CD8-positive, alpha-beta memory T cell (primary cell): ENCODE measurements at regions not wholly inside any gene's neighbourhood (a gene's known extent, or its start where the extent isn't known, plus 50 kb on each side); places are given as distances from the start of the nearest gene placed in this dataset.

ENCODE experiments used
- CTCF ChIA-PET: fragments of 350-600 bp; sonication (Branson Sonifier 250); formaldehyde crosslinking; loops from one replicate; lab custom pipeline; 2021; ENCODE audit warnings: antibody characterized with exemption; lab: Charles Lee
- POLR2A ChIA-PET: fragments of 350-600 bp; sonication (Branson Sonifier 250); formaldehyde crosslinking; loops from one replicate; lab custom pipeline; 2021; ENCODE audit warnings: antibody characterized with exemption; lab: Charles Lee
- DNase-seq, 5 donors: peaks; one replicate each; pipeline versions ENCODE4 v3.0.0 to v3.0.0-alpha.2; 2020 to 2022; ENCODE audit warnings: mixed read lengths in 1 of 5
- H3K27ac ChIP-seq: one replicate; pipeline ENCODE4 v1.7.0; 2013; ENCODE audit warnings: low read depth, mild to moderate bottlenecking, low read length, moderate library complexity
- H3K27me3 ChIP-seq: 2 replicates; pipeline ENCODE4 v1.7.0; 2013; ENCODE audit warnings: low read length, mild to moderate bottlenecking; ENCODE audit not compliant: insufficient read depth, poor library complexity, severe bottlenecking
- H3K36me3 ChIP-seq: 2 replicates; pipeline ENCODE4 v1.7.0; 2013; ENCODE audit warnings: mild to moderate bottlenecking, low read length, moderate library complexity; ENCODE audit not compliant: insufficient read depth
- H3K4me1 ChIP-seq: 2 replicates; pipeline ENCODE4 v1.7.0; 2013; ENCODE audit warnings: mild to moderate bottlenecking, low read length, moderate library complexity; ENCODE audit not compliant: insufficient read depth
- H3K4me3 ChIP-seq: 2 replicates; pipeline ENCODE4 v1.7.0; 2013; ENCODE audit warnings: mild to moderate bottlenecking, low read length
- H3K9me3 ChIP-seq: 2 replicates; pipeline ENCODE4 v1.7.0; 2013; ENCODE audit warnings: mild to moderate bottlenecking, low read length
- H3K27ac Mint-ChIP-seq, 8 donors: one replicate each; pipeline ENCODE4 v1.8.0; 2020 to 2021; ENCODE audit warnings: mixed read lengths in 8 of 8, mild to moderate bottlenecking in 6 of 8, inconsistent platforms in 3 of 8, moderate library complexity in 3 of 8
- H3K27me3 Mint-ChIP-seq, 2 donors: one replicate each; pipeline ENCODE4 v1.8.0; 2020 to 2021; ENCODE audit warnings: mixed read lengths in 2 of 2, mild to moderate bottlenecking in 1 of 2, moderate library complexity in 1 of 2
- H3K36me3 Mint-ChIP-seq, 3 donors: one replicate each; pipeline ENCODE4 v1.8.0; 2020 to 2021; ENCODE audit warnings: mixed read lengths in 3 of 3, inconsistent platforms in 1 of 3, mild to moderate bottlenecking in 1 of 3
- H3K4me1 Mint-ChIP-seq, 3 donors: one replicate each; pipeline ENCODE4 v1.8.0; 2020 to 2021; ENCODE audit warnings: mixed read lengths in 3 of 3, inconsistent platforms in 1 of 3, mild to moderate bottlenecking in 1 of 3
- H3K4me3 Mint-ChIP-seq, 7 donors: one replicate each; pipeline ENCODE4 v1.8.0; 2020 to 2021; ENCODE audit warnings: mixed read lengths in 7 of 7, mild to moderate bottlenecking in 6 of 7, moderate library complexity in 4 of 7, inconsistent platforms in 2 of 7
- H3K9me3 Mint-ChIP-seq, 5 donors: one replicate each; pipeline ENCODE4 v1.8.0; 2020 to 2022; ENCODE audit warnings: mixed read lengths in 5 of 5, mild to moderate bottlenecking in 3 of 5, moderate library complexity in 2 of 5, inconsistent platforms in 1 of 5

- Mint-ChIP-seq H3K9me3 (peaks cover 0 to 7% (median 2%) of the 10 kb centered on the region in 5 donors), H3K36me3 (peaks cover 0 to 29% (median 2%) of the 10 kb centered on the region in 3 donors), H3K27ac (no peak overlapping the region), H3K4me3 (no peak overlapping the region), H3K4me1 (peaks cover 21 to 36% (median 31%) of the 10 kb centered on the region in 3 donors), H3K27me3 (no peaks in the 10 kb centered on the region)
- H3K27ac ChIP-seq, result no peak overlapping the region
- DNase-seq, result no peak
- ChIA-PET POLR2A (no interaction called here), CTCF (interaction anchor here (1.3 to 1.4 kb wide), 2 partner anchors 36 to 37 kb away, joined by 4 read pairs; no protein-coding TSS in a partner anchor)
- H3K36me3 ChIP-seq, result no peaks in the 10 kb centered on the region
- no peaks in the 10 kb centered on the region for H3K9me3 ChIP-seq
- H3K27me3 ChIP-seq, result no peaks in the 10 kb centered on the region
- peaks cover 6% of the 10 kb centered on the region for H3K4me1 ChIP-seq
- H3K4me3 ChIP-seq, result no peak overlapping the region
Measured at GRCh38 chr6:137378090-137378369, 116.2 kb downstream of the OLIG3 start.

DNA sequence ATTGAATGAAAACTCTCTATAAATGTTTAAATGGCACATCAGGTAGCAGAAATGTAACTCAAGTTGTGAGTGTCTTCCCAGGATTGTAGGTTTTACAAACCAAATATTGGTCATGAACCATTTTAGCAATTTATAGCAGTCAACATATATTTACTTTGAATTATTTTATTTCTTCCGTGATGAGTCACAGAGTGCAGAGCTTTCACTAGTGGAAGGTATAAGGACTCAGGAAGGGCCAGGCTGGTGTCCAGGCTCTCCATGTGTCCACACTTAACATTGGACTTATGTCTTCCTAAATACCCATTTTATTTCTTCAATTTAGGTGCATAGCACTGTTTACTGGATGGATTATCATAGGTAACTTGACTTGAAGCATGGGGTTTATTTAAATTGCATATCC, 120.9 kb downstream of the OLIG3 start:
- peaks cover 0 to 18% (median 4%) of the 10 kb centered on the region in 3 donors for H3K36me3 Mint-ChIP-seq
- POLR2A ChIA-PET, result no interaction called here
- no peak for DNase-seq
- H3K9me3 Mint-ChIP-seq, result peaks cover 0 to 4% (median 0%) of the 10 kb centered on the region in 5 donors
- CTCF ChIA-PET, result interaction anchor here (1.5 to 1.6 kb wide), 2 partner anchors 10 to 42 kb away, joined by 3 to 5 read pairs; no protein-coding TSS in a partner anchor
- H3K27me3 ChIP-seq, result no peaks in the 10 kb centered on the region
- H3K27me3 Mint-ChIP-seq, result no peaks in the 10 kb centered on the region
- no peak overlapping the region for H3K4me3 ChIP-seq
- no peak overlapping the region for H3K27ac ChIP-seq
- no peaks in the 10 kb centered on the region for H3K36me3 ChIP-seq
- peaks cover 16 to 30% (median 18%) of the 10 kb centered on the region in 3 donors for H3K4me1 Mint-ChIP-seq
- H3K27ac Mint-ChIP-seq, result no peak overlapping the region
- no peak overlapping the region for H3K4me3 Mint-ChIP-seq
- H3K9me3 ChIP-seq, result no peaks in the 10 kb centered on the region
- peaks cover 6% of the 10 kb centered on the region for H3K4me1 ChIP-seq

DNA sequence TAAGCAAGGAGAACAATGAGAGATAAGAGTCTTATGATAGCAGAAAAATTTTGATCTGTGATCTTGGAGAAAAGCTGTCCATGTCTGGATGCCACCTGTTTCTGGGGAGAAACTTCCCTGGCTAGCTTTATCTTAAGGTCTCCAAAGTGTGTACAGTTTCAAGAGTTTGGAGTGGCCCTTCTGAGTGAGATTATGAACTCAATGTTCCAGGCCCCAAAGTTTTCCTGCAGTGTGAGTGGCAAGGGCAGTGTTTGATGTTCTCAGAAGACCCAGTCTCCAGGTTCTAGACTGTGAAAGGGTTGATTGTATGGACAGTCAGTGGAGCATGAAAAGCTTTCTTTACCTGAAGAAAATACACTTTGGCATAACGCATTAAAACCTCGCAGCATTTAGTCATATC, 121.7 kb downstream of the OLIG3 start:
- no peaks in the 10 kb centered on the region for H3K9me3 ChIP-seq
- H3K27ac ChIP-seq, result no peak overlapping the region
- H3K4me1 ChIP-seq, result peaks cover 6% of the 10 kb centered on the region
- no peak overlapping the region for H3K4me3 Mint-ChIP-seq
- H3K4me1 Mint-ChIP-seq, result peaks cover 16 to 26% (median 21%) of the 10 kb centered on the region in 3 donors
- peaks cover 0 to 12% (median 3%) of the 10 kb centered on the region in 3 donors for H3K36me3 Mint-ChIP-seq
- H3K27me3 ChIP-seq, result no peaks in the 10 kb centered on the region
- POLR2A ChIA-PET, result no interaction called here
- no peaks in the 10 kb centered on the region for H3K36me3 ChIP-seq
- no peak for DNase-seq
- H3K9me3 Mint-ChIP-seq, result peaks cover 0 to 4% (median 0%) of the 10 kb centered on the region in 5 donors
- CTCF ChIA-PET, result interaction anchor here (1.5 to 1.6 kb wide), 2 partner anchors 11 to 43 kb away, joined by 3 to 5 read pairs; no protein-coding TSS in a partner anchor
- H3K27me3 Mint-ChIP-seq, result no peaks in the 10 kb centered on the region
- no peak overlapping the region for H3K27ac Mint-ChIP-seq
- H3K4me3 ChIP-seq, result no peak overlapping the region

DNA sequence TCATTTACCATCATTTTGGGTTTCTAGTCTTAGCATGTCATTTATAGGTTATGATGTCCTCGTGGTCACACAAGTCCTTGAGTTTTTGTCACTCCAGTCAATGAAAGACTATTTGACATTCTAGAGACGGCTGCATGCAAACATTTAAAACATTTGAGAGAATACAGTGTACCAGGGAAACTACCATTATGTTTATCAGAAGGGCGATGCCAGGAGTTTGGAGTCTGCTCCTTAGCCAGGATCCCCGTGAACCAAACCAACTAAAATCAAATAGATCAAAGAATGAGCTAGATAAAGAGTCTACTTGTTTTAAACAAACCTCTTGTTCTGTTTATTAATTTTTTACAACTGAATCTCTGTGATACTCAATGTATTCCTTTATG, 122.6 kb downstream of the OLIG3 start:
- H3K4me3 ChIP-seq, result no peak overlapping the region
- no peak overlapping the region for H3K27ac Mint-ChIP-seq
- peaks cover 0 to 4% (median 0%) of the 10 kb centered on the region in 5 donors for H3K9me3 Mint-ChIP-seq
- peaks cover 0 to 12% (median 3%) of the 10 kb centered on the region in 3 donors for H3K36me3 Mint-ChIP-seq
- no peaks in the 10 kb centered on the region for H3K27me3 Mint-ChIP-seq
- H3K4me1 Mint-ChIP-seq, result peaks cover 16 to 26% (median 21%) of the 10 kb centered on the region in 3 donors
- no peak overlapping the region for H3K4me3 Mint-ChIP-seq
- CTCF ChIA-PET, result interaction anchor here (1.6 kb wide), 1 partner anchor 44 kb away, joined by 5 read pairs; no protein-coding TSS in a partner anchor
- H3K36me3 ChIP-seq, result no peaks in the 10 kb centered on the region
- POLR2A ChIA-PET, result no interaction called here
- H3K27me3 ChIP-seq, result no peaks in the 10 kb centered on the region
- H3K9me3 ChIP-seq, result no peaks in the 10 kb centered on the region
- peaks cover 6% of the 10 kb centered on the region for H3K4me1 ChIP-seq
- H3K27ac ChIP-seq, result no peak overlapping the region
- DNase-seq, result no peak

- Mint-ChIP-seq H3K4me3 (no peak overlapping the region), H3K36me3 (peaks cover 0 to 12% (median 3%) of the 10 kb centered on the region in 3 donors), H3K4me1 (peaks cover 10 to 21% (median 16%) of the 10 kb centered on the region in 3 donors), H3K9me3 (no peaks in the 10 kb centered on the region), H3K27ac (peak overlapping the region in 1 of 8 donors; percentile 63), H3K27me3 (no peaks in the 10 kb centered on the region)
- H3K27ac ChIP-seq, result no peak overlapping the region
- peaks cover 5% of the 10 kb centered on the region for H3K4me1 ChIP-seq
- POLR2A ChIA-PET, result no interaction called here
- H3K36me3 ChIP-seq, result no peaks in the 10 kb centered on the region
- H3K4me3 ChIP-seq, result no peak overlapping the region
- no peaks in the 10 kb centered on the region for H3K9me3 ChIP-seq
- CTCF ChIA-PET, result no interaction called here
- no peak for DNase-seq
- no peaks in the 10 kb centered on the region for H3K27me3 ChIP-seq
Measured at GRCh38 chr6:137370871-137371633, 123.1 kb downstream of the OLIG3 start.

- no peaks in the 10 kb centered on the region for H3K27me3 Mint-ChIP-seq
- H3K9me3 ChIP-seq, result no peaks in the 10 kb centered on the region
- POLR2A ChIA-PET, result no interaction called here
- H3K36me3 ChIP-seq, result no peaks in the 10 kb centered on the region
- H3K4me1 Mint-ChIP-seq, result peaks cover 9 to 17% (median 13%) of the 10 kb centered on the region in 3 donors
- no peak for DNase-seq
- no peaks in the 10 kb centered on the region for H3K27me3 ChIP-seq
- no peaks in the 10 kb centered on the region for H3K9me3 Mint-ChIP-seq
- no peak overlapping the region for H3K27ac ChIP-seq
- H3K36me3 Mint-ChIP-seq, result peaks cover 0 to 12% (median 3%) of the 10 kb centered on the region in 3 donors
- peaks cover 3% of the 10 kb centered on the region for H3K4me1 ChIP-seq
- H3K27ac Mint-ChIP-seq, result no peak overlapping the region
- no peak overlapping the region for H3K4me3 ChIP-seq
- H3K4me3 Mint-ChIP-seq, result no peak overlapping the region
- CTCF ChIA-PET, result interaction anchor here (1.0 kb wide), 1 partner anchor 27 kb away, joined by 4 read pairs; no protein-coding TSS in a partner anchor
Measured at GRCh38 chr6:137369136-137369535, 125.1 kb downstream of the OLIG3 start.

DNA sequence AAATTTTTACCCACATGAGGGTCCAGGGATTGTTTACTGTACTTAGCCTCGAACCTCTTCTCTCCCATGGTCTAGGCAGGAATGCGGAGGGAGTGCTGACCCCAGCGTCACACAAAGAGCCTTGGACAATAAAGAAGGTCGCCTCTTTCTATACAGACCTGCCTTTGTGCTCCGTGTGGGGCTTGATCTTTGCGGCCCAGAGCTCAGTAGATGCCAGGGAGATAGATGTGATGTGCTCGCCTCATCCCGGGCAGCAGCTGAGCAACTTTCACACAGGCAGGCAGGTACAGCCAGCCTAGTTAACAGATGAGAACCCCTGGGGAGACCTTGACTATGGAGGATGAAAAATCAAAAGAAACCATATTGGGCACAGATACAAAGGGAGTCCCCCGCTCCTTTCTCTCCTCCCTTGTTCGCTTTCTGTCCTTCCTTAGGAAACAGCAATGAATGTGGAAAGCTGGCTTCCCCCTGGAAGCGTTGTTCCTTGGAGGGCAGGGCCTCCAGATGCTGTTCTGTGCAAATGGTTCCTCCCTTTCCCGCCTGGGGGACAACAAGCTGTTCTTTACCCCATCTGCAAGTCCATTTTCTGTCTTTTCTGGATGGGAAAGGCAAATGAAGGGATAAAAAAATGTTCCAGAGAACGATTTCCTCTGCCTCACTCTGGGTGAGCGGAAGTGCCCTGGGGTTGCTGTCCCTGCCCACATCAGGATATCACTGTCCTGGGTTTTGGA, 128.3 kb downstream of the OLIG3 start:
- POLR2A ChIA-PET, result no interaction called here
- no peaks in the 10 kb centered on the region for H3K36me3 ChIP-seq
- H3K4me1 Mint-ChIP-seq, result peaks cover 31 to 43% (median 40%) of the 10 kb centered on the region in 3 donors
- H3K4me1 ChIP-seq, result peaks cover 21% of the 10 kb centered on the region
- no peaks in the 10 kb centered on the region for H3K27me3 Mint-ChIP-seq
- peaks cover 0 to 8% (median 6%) of the 10 kb centered on the region in 3 donors for H3K36me3 Mint-ChIP-seq
- H3K27me3 ChIP-seq, result no peaks in the 10 kb centered on the region
- no peaks in the 10 kb centered on the region for H3K9me3 Mint-ChIP-seq
- no peak overlapping the region for H3K4me3 ChIP-seq
- CTCF ChIA-PET, result no interaction called here
- no peak for DNase-seq
- no peaks in the 10 kb centered on the region for H3K9me3 ChIP-seq
- H3K27ac Mint-ChIP-seq, result peak overlapping the region in 2 of 8 donors; percentile 19 to 87
- peak overlapping the region in 1 of 7 donors; percentile 74 for H3K4me3 Mint-ChIP-seq
- H3K27ac ChIP-seq, result no peak overlapping the region

GRCh38 chr6:137363805-137364138, 130.4 kb downstream of the OLIG3 start:
- DNase-seq, result peak in 2 of 5 donors; percentile 48 to 57
- Mint-ChIP-seq H3K27me3 (no peaks in the 10 kb centered on the region), H3K36me3 (peaks cover 0 to 8% (median 4%) of the 10 kb centered on the region in 3 donors), H3K27ac (peak overlapping the region in 7 of 8 donors; percentile 9 to 83 (median 62)), H3K4me1 (peaks cover 26 to 42% (median 30%) of the 10 kb centered on the region in 3 donors), H3K4me3 (peak overlapping the region; percentile 2 to 77 (median 54)), H3K9me3 (no peaks in the 10 kb centered on the region)
- Histone ChIP-seq H3K27me3 (no peaks in the 10 kb centered on the region), H3K36me3 (no peaks in the 10 kb centered on the region), H3K27ac (no peak overlapping the region), H3K4me1 (peaks cover 21% of the 10 kb centered on the region), H3K9me3 (no peaks in the 10 kb centered on the region), H3K4me3 (no peak overlapping the region)
- ChIA-PET POLR2A (no interaction called here), CTCF (interaction anchor here (1.0 to 2.6 kb wide), 2 partner anchors 22 to 53 kb away, joined by 3 to 7 read pairs; no protein-coding TSS in a partner anchor)
